GM11168 (cell line): ENCODE measurements at regions not wholly inside any gene's neighbourhood (a gene's known extent, or its start where the extent isn't known, plus 50 kb on each side); places are given as distances from the start of the nearest gene placed in this dataset.

Experiments
- in situ Hi-C: fragments of 300-500 bp; cut with MboI; formaldehyde crosslinking; loops from one replicate; pipeline ENCODE4 v1.12.0; 2022; ENCODE audit warnings: low sequenced_read_pairs; ENCODE audit not compliant: unreplicated experiment

- in situ Hi-C loops, result no loop called here
Observed at GRCh38 chrX:8030361-8030760, 103.1 kb upstream of the PNPLA4 start.

GRCh38 chrX:8027827-8028226 lies 100.6 kb upstream of the PNPLA4 start:
- in situ Hi-C loops, result no loop called here

- in situ Hi-C loops, result no loop called here
Observed at GRCh38 chrX:8025705-8026104, 98.5 kb upstream of the PNPLA4 start.

GRCh38 chrX:8018934-8019333 lies 91.7 kb upstream of the PNPLA4 start:
- in situ Hi-C loops, result no loop called here

GRCh38 chrX:8010105-8010504 lies 82.9 kb upstream of the PNPLA4 start:
- in situ Hi-C loops, result no loop called here

- in situ Hi-C loops, result no loop called here
Observed at GRCh38 chrX:8005678-8006347, 78.6 kb upstream of the PNPLA4 start.

GRCh38 chrX:8003147-8003883 lies 76.1 kb upstream of the PNPLA4 start:
- in situ Hi-C loops, result no loop called here

- in situ Hi-C loops, result loop anchor here (25.0 kb wide), 1 partner anchor 740 kb away; the partner anchor contains the start of gene ANOS1
Observed at GRCh38 chrX:7996851-7997250, 69.6 kb upstream of the PNPLA4 start.

GRCh38 chrX:7996414-7996813 lies 69.2 kb upstream of the PNPLA4 start:
- in situ Hi-C loops, result loop anchor here (25.0 kb wide), 1 partner anchor 741 kb away; the partner anchor contains the start of gene ANOS1

GRCh38 chrX:7993873-7994272 lies 66.7 kb upstream of the PNPLA4 start:
- in situ Hi-C loops, result loop anchor here (25.0 kb wide), 1 partner anchor 743 kb away; the partner anchor contains the start of gene ANOS1

GRCh38 chrX:7988013-7988759 lies 61.0 kb upstream of the PNPLA4 start:
- in situ Hi-C loops, result loop anchor here (25.0 kb wide), 1 partner anchor 749 kb away; the partner anchor contains the start of gene ANOS1

GRCh38 chrX:7987160-7988012 lies 60.2 kb upstream of the PNPLA4 start:
- in situ Hi-C loops, result loop anchor here (25.0 kb wide), 1 partner anchor 750 kb away; the partner anchor contains the start of gene ANOS1

GRCh38 chrX:7986738-7987137 lies 59.5 kb upstream of the PNPLA4 start:
- in situ Hi-C loops, result loop anchor here (25.0 kb wide), 1 partner anchor 751 kb away; the partner anchor contains the start of gene ANOS1

GRCh38 chrX:7985568-7985967 lies 58.4 kb upstream of the PNPLA4 start:
- in situ Hi-C loops, result loop anchor here (25.0 kb wide), 1 partner anchor 752 kb away; the partner anchor contains the start of gene ANOS1

- in situ Hi-C loops, result loop anchor here (25.0 kb wide), 1 partner anchor 754 kb away; the partner anchor contains the start of gene ANOS1
Observed at GRCh38 chrX:7983581-7983980, 56.4 kb upstream of the PNPLA4 start.
